ENCODE measurements at regions not wholly inside any gene's neighbourhood (a gene's known extent, or its start where the extent isn't known, plus 50 kb on each side); places are given as distances from the start of the nearest gene placed in this dataset.
A peak's percentile ranks its signal among the peaks of the same experiment; 100 is the strongest.
"Not testable (repeated sequence)": the region's sequence is repeated elsewhere in the genome, so short reads cannot be mapped to it uniquely, and the experiment has no call there.

- H3K27ac Mint-ChIP-seq; ATAC-seq; H3K9me3 Mint-ChIP-seq; H3K4me1 Mint-ChIP-seq; H3K36me3 Mint-ChIP-seq; DNase-seq (ENCODE audit: low spot score in 2 of 2); H3K4me3 Mint-ChIP-seq: not testable (repeated sequence)
These were observed 50.4 kb upstream of the B3GAT2 start for GRCh38 chr6:71007298-71007697.

- no peak for ATAC-seq
These were observed 55.1 kb upstream of the B3GAT2 start for GRCh38 chr6:71011871-71012371.

GRCh38 chr6:71012866-71013469 is 56.1 kb upstream of the B3GAT2 start:
- Mint-ChIP-seq H3K4me3 (no peak overlapping the region), H3K36me3 (no peaks in the 10 kb centered on the region), H3K4me1 (no peaks in the 10 kb centered on the region), H3K27ac (no peak overlapping the region), H3K9me3 (no peaks in the 10 kb centered on the region)
- DNase-seq (ENCODE audit: low spot score in 2 of 2), result peak in 1 of 2 donors; percentile 9
- peak; percentile 77 for ATAC-seq

More at GRCh38 chr6:71011871-71012371, 55.1 kb upstream of the B3GAT2 start:
- no peaks in the 10 kb centered on the region for H3K4me1 Mint-ChIP-seq
- H3K27ac Mint-ChIP-seq, result no peak overlapping the region
- no peak for DNase-seq (ENCODE audit: low spot score in 2 of 2)
- no peaks in the 10 kb centered on the region for H3K9me3 Mint-ChIP-seq
- H3K4me3 Mint-ChIP-seq, result no peak overlapping the region
- no peaks in the 10 kb centered on the region for H3K36me3 Mint-ChIP-seq

DNA sequence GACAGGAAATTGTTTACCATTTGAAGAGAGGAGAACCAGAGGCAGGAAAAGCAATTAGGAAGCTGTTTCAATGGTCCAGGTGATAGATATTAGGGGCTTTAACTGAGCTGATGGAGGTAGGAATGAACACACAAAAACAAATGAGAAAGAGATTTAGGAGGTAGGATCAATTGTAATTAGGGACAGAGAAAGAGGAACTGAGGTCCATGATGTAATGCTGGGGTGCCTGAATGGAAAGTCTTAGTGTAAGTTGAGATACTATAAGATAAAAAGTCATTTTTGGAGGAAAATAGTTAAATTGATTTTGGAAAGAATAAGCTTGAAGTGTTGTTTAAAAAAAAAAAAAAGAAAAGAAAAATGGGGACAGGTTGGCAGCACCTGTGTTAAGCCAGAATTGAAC is 58.5 kb upstream of the B3GAT2 start:
- no peak for ATAC-seq
- no peak overlapping the region for H3K4me3 Mint-ChIP-seq
- H3K9me3 Mint-ChIP-seq, result no peaks in the 10 kb centered on the region

GRCh38 chr6:71028236-71028876 is 71.5 kb upstream of the B3GAT2 start:
- DNase-seq (ENCODE audit: low spot score in 2 of 2), result no peak
- no peak for ATAC-seq
- Mint-ChIP-seq H3K4me3 (no peak overlapping the region), H3K36me3 (no peaks in the 10 kb centered on the region), H3K9me3 (no peaks in the 10 kb centered on the region), H3K4me1 (no peaks in the 10 kb centered on the region), H3K27ac (no peak overlapping the region)

More for the DNA sequence above, 58.5 kb upstream of the B3GAT2 start:
- Mint-ChIP-seq H3K4me1 (no peaks in the 10 kb centered on the region), H3K27ac (no peak overlapping the region), H3K36me3 (no peaks in the 10 kb centered on the region)
- no peak for DNase-seq (ENCODE audit: low spot score in 2 of 2)

- DNase-seq (ENCODE audit: low spot score in 2 of 2) (no peak), ATAC-seq (no peak)
- no peaks in the 10 kb centered on the region for H3K4me1 Mint-ChIP-seq
- no peak overlapping the region for H3K4me3 Mint-ChIP-seq
- H3K9me3 Mint-ChIP-seq, result no peaks in the 10 kb centered on the region
- H3K36me3 Mint-ChIP-seq, result no peaks in the 10 kb centered on the region
- H3K27ac Mint-ChIP-seq, result no peak overlapping the region
These were observed 72.0 kb upstream of the B3GAT2 start for GRCh38 chr6:71028877-71029252.

- ATAC-seq (no peak), DNase-seq (ENCODE audit: low spot score in 2 of 2) (no peak)
- H3K4me1 Mint-ChIP-seq, result no peaks in the 10 kb centered on the region
- no peak overlapping the region for H3K4me3 Mint-ChIP-seq
- no peaks in the 10 kb centered on the region for H3K36me3 Mint-ChIP-seq
- no peak overlapping the region for H3K27ac Mint-ChIP-seq
- H3K9me3 Mint-ChIP-seq, result no peaks in the 10 kb centered on the region
These were observed 72.7 kb upstream of the B3GAT2 start for GRCh38 chr6:71029555-71029954.

DNA sequence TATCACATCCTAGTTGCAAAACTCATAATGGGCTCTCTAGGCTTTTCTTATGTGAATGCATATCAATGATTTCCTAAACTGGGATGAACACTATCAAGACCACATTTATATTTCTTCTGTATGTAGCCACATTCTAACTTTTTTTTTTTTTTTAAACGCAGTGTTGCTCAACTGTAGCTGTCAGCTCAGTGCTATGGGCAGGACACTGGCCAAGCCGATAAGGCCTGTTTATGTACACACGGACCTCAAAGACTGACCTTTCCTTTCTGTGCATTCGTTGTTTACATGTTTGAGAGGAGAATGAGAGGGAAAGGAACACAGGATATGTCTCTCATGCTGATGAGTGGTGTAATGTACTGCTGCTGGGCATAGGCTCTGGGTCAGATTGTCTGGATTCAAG is 75.1 kb upstream of the B3GAT2 start:
- no peak overlapping the region for H3K4me3 Mint-ChIP-seq
- ATAC-seq (no peak), DNase-seq (ENCODE audit: low spot score in 2 of 2) (no peak)
- H3K4me1 Mint-ChIP-seq, result no peaks in the 10 kb centered on the region
- no peaks in the 10 kb centered on the region for H3K9me3 Mint-ChIP-seq
- H3K36me3 Mint-ChIP-seq, result no peaks in the 10 kb centered on the region
- H3K27ac Mint-ChIP-seq, result no peak overlapping the region

- no peak overlapping the region for H3K4me3 Mint-ChIP-seq
- DNase-seq (ENCODE audit: low spot score in 2 of 2) (no peak), ATAC-seq (no peak)
- H3K36me3 Mint-ChIP-seq, result no peaks in the 10 kb centered on the region
- no peaks in the 10 kb centered on the region for H3K4me1 Mint-ChIP-seq
- no peak overlapping the region for H3K27ac Mint-ChIP-seq
- H3K9me3 Mint-ChIP-seq, result no peaks in the 10 kb centered on the region
These were observed 76.3 kb upstream of the B3GAT2 start for GRCh38 chr6:71033171-71033570.

GRCh38 chr6:71033890-71034289 is 77.0 kb upstream of the B3GAT2 start:
- DNase-seq (ENCODE audit: low spot score in 2 of 2), result no peak
- no peaks in the 10 kb centered on the region for H3K4me1 Mint-ChIP-seq
- no peak for ATAC-seq
- no peak overlapping the region for H3K27ac Mint-ChIP-seq
- no peaks in the 10 kb centered on the region for H3K36me3 Mint-ChIP-seq
- no peaks in the 10 kb centered on the region for H3K9me3 Mint-ChIP-seq
- H3K4me3 Mint-ChIP-seq, result no peak overlapping the region

DNA sequence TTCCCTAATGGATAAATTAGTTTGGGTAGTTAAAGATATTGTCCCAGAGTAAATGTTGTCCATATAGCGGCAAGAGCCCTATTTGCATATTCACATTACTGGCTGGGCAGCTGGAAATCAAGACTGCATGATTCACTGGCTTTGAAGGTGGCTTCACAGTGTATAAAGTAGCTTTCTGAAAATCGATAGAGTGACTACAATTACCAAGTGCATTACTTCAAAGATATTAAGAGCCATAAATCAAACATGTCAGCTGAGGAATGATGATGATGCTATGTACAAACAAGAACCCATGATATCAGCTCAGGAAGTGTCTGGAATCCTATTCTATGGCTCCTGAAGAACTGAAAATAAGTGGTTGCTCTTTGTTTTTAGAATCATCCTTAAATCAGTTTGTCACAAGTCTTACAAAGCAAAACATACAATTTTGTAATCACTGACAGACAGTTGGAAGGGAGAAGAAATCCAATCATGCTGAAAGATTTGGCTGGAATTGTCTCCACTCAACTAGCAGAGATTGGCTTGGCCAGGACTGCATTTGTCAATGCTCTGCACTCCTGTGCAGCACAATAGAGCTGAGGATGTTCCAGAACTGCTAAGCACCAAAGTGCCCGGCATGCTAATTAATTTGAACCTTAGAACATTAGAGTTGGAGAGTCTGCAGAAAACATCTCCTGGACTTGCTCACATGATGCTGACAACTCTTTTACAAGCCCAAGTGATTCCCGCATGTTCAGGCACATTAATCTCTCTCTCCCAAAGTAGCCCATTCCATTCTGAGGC is 77.9 kb upstream of the B3GAT2 start:
- Mint-ChIP-seq H3K27ac (no peak overlapping the region), H3K9me3 (no peaks in the 10 kb centered on the region), H3K4me1 (no peaks in the 10 kb centered on the region), H3K4me3 (no peak overlapping the region), H3K36me3 (no peaks in the 10 kb centered on the region)
- ATAC-seq (no peak), DNase-seq (ENCODE audit: low spot score in 2 of 2) (no peak)

GRCh38 chr6:71035871-71036270 is 79.0 kb upstream of the B3GAT2 start:
- no peaks in the 10 kb centered on the region for H3K36me3 Mint-ChIP-seq
- no peaks in the 10 kb centered on the region for H3K9me3 Mint-ChIP-seq
- no peak overlapping the region for H3K27ac Mint-ChIP-seq
- no peak for ATAC-seq
- H3K4me1 Mint-ChIP-seq, result no peaks in the 10 kb centered on the region
- no peak overlapping the region for H3K4me3 Mint-ChIP-seq
- DNase-seq (ENCODE audit: low spot score in 2 of 2), result no peak

- Mint-ChIP-seq H3K36me3 (no peaks in the 10 kb centered on the region), H3K4me3 (no peak overlapping the region), H3K9me3 (no peaks in the 10 kb centered on the region), H3K27ac (no peak overlapping the region), H3K4me1 (no peaks in the 10 kb centered on the region)
- DNase-seq (ENCODE audit: low spot score in 2 of 2) (no peak), ATAC-seq (no peak)
These were observed 82.0 kb upstream of the B3GAT2 start for GRCh38 chr6:71038711-71039344.

GRCh38 chr6:71040043-71040442 is 83.2 kb upstream of the B3GAT2 start:
- DNase-seq (ENCODE audit: low spot score in 2 of 2) (no peak), ATAC-seq (no peak)
- no peaks in the 10 kb centered on the region for H3K9me3 Mint-ChIP-seq
- H3K27ac Mint-ChIP-seq, result no peak overlapping the region
- no peaks in the 10 kb centered on the region for H3K4me1 Mint-ChIP-seq
- H3K36me3 Mint-ChIP-seq, result no peaks in the 10 kb centered on the region
- H3K4me3 Mint-ChIP-seq, result no peak overlapping the region

- H3K4me1 Mint-ChIP-seq, result no peaks in the 10 kb centered on the region
- no peak overlapping the region for H3K4me3 Mint-ChIP-seq
- H3K36me3 Mint-ChIP-seq, result no peaks in the 10 kb centered on the region
- H3K9me3 Mint-ChIP-seq, result no peaks in the 10 kb centered on the region
- DNase-seq (ENCODE audit: low spot score in 2 of 2) (no peak), ATAC-seq (no peak)
- H3K27ac Mint-ChIP-seq, result no peak overlapping the region
These were observed 84.0 kb upstream of the B3GAT2 start for GRCh38 chr6:71040841-71041240.

All from stimulated activated effector memory CD8-positive, alpha-beta T cell treated with anti-CD3 and anti-CD28 coated beads, Interleukin-12 subunit alpha, Interleukin-12 subunit beta, amount 100 ng/mL, for 72 hours (primary cell).